H54 (cell line): ENCODE measurements at regions not wholly inside any gene's neighbourhood (a gene's known extent, or its start where the extent isn't known, plus 50 kb on each side); places are given as distances from the start of the nearest gene placed in this dataset.

Experiments
- DNase-seq: peaks from one replicate; pipeline ENCODE4 v3.0.0; 2011; ENCODE audit warnings: low spot score, mixed read lengths; ENCODE audit not compliant: insufficient read length
- FAIRE-seq: peaks from 3 replicates; lab custom pipeline; 2011; peaks lifted over from hg19 to GRCh38; lab: Jason Lieb, UNC
- POLR2A ChIP-seq: IDR thresholded peaks from 2 replicates; pipeline ENCODE4 v1.6.1; 2011; ENCODE audit warnings: low read depth, mild to moderate bottlenecking, low read length

DNA sequence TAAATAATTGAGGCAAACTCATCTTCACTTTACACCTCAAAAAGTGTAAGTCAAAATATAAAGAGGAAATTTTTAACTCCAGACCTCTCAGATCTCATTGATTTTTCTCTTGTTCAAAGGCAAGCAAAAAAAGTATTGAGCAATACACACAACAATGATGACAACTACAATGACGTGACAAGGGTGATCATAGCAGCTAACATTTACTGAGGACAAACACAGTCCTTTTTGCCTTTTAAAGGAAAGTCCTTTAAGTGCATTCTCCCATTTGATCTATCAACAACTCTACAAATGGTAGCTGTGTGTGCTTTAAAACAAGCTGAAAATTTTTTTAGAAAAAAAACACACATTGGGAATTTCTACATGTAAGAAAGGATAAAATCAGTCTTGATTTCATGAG is 123.5 kb upstream of the CTAGE1 start:
- no peak for TF ChIP-seq POLR2A
- FAIRE-seq (no peak), DNase-seq (no peak)

DNA sequence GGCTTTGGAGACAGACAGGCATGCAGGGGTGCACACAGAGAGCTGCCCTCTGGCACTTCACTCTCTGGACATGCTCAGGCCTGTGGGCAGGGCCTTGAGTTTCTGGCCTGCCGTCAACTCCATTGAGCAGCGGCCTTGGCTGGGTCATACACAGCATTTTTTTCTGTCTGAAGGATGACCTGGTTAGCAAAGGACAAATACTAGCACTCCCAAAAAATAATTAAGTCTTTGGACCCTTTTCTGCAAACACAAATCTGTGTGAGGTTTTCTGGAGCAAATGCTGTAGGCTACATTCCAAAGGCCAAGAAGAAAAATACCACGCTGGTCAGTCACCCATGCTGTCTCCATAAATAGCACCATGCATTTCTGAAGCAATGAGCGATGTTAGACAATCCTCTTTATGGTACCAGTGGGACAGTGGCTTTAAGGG is 124.7 kb upstream of the CTAGE1 start:
- FAIRE-seq (no peak), DNase-seq (no peak)
- TF ChIP-seq POLR2A = no peak

DNA sequence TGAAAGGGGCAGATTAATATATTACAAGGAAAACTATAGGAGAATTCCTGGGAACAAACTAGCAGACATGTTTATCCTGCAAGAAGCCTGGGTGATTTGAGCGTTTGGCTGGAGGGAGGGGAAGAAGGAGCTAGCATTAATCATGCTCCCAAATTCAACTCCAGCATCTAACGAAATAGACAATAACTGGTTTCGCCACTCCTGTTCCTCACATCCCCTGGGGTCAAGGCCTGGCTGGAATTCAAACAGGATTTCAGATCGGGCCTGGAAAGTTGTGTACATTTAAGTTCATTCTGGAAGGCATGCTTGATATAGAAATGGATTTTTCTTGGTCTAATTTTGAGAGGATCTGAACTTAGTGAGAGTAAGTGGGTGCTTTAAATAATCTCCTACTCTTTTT is 126.1 kb upstream of the CTAGE1 start:
- TF ChIP-seq POLR2A = no peak
- no peak for FAIRE-seq
- no peak for DNase-seq

DNA sequence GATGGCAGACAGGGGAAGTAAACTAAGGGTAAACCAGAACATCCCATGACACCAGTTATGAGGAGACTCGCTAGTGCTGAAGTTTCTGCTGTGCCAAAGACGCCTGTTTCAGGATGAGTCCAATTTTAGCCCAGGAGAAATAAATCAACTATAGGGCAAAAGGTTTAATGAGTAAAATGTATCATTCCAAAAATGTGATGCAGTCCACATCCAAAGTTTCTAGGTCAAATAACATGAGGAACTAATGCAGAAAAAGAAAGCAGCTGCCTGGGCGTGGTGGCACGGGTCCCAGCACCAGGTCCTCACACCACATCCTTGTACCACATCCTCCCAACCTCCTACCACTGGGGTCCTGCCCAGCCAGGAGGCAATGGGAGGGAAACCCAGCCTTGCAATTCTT is 126.9 kb upstream of the CTAGE1 start:
- FAIRE-seq (no peak), DNase-seq (no peak)
- no peak for TF ChIP-seq POLR2A

DNA sequence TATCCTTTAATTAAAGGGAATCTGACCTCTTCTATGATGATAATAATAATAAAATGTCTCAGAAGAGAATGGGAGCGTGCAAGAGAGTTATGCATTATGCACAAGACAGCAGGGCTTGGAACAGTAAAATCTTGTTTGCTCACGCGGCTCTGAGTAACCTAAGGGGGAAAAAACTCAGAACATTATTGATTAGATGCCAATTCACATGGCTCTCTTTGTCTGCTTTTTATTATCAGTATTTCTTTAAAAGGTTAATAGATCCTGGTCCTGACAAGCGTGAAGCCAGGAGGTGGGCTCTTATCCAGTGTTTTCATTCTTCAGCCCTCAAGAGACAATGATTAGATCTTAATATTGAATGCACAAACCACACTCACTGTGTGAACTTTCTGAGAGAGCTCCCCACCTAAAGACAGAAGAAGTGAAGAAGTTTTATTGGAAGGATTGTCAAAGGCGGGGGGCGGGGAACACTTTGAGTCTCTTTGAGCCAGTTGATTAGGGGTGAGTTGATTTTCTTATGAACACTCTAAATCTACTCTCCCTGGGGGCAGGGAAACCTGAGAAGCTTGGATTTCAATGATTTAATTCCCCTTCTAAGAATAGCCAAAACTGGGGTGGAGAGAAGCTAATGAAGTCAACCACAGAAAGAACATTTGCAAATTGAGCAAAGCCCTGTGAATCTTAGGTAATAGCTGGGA is 127.5 kb upstream of the CTAGE1 start:
- no peak for TF ChIP-seq POLR2A
- DNase-seq = no peak
- no peak for FAIRE-seq

DNA sequence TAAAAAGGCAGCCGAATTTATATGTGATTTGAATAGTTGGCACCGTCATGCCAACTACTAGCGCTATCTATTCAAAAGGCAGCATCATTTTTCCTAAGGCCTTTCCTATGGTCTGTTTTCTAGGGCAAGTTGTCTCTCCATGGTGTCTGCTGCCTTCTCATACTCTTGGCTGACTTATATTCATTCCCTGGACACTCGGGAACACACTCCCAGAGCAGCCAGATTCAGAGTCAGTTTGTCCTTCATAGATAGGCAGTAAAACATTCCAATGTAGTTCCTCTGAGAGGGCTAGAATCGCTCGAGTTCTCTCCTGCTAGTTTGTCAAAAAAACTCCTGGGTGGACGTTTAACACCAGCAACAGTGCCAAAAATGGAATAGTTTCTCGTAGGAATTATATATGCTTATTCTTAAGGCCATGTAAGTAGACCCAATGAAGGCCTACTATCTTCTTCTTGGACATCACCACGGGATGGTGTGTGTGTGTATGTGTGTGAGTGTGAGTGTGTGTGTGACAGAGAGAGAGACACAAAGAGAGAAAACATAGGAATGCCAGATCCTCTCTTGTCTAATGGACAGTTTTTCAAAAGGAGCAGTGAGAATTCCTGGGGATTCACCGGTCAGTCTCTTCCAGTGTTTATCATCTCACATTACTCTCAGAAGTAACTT is 129.3 kb upstream of the CTAGE1 start:
- FAIRE-seq (no peak), DNase-seq (no peak)
- TF ChIP-seq POLR2A = no peak

DNA sequence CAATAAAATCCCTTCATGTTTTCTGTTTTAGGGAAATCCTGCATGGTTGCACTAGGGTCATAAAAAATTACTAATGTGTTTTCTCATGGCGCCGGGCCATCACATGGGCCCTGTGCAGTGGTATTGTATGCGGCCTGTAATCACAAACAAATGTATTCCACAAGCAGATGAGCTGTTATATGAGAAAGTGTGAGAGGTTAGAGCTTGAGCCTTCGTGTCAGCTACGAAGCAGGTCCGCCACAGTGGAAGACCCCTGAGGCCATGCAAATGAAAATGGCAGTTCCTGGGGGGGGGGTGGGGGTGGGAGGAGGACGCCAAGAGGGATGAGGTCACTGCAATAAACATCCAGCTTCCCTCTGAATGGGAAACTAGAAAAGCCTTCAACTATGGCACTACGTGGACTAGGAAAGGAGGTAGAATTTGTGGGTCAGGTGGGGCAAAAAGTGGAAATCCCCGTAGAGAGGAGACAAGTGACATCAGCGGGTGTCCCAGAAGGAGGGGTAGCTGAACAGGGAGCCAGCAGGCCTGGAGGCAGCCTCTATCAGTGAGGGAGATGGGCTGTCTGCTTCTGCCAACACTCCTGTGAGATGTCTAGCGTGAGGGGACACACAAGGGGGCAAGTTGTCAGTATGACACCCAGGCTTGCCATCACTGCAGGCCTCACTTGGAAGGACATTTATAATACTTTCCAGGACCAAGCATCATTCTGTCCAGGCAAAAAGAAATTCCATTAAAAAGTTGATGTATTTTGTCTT is 130.3 kb upstream of the CTAGE1 start:
- TF ChIP-seq POLR2A = no peak

DNA sequence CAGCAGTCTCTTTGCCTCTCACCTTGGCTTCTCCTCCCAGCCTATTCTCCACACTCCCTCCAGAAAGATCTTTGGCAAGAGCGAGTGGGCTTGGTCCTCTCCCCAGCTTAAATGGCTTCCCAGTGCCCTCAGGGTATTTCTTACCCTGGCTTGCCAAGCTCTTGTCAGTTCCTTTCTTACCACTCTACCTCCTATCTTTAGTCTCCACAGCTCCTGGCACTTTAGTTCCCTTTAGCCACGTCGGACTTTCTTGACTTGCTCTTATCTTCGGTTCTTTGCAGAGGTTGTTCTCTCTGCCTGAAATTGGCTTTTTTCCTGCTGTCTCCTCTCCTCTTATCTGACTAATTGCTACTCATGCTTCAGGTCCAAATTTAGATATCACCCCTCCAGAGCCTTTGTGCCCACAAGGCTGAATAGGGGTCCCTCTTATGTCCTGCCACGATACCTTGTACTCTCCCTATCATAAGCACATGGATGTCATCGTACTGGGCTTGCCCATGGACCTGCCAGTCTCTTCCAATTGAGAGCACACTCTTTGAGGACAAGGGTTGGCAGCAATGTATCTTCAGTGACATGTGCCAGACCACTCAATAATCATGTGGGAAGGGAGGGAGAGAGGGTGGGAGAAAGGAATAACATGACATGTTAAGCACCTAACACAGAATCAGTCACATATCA is 131.7 kb upstream of the CTAGE1 start:
- no peak for TF ChIP-seq POLR2A
- DNase-seq (no peak), FAIRE-seq (no peak)

More for the DNA sequence above, 130.3 kb upstream of the CTAGE1 start:
- FAIRE-seq (no peak), DNase-seq (no peak)

DNA sequence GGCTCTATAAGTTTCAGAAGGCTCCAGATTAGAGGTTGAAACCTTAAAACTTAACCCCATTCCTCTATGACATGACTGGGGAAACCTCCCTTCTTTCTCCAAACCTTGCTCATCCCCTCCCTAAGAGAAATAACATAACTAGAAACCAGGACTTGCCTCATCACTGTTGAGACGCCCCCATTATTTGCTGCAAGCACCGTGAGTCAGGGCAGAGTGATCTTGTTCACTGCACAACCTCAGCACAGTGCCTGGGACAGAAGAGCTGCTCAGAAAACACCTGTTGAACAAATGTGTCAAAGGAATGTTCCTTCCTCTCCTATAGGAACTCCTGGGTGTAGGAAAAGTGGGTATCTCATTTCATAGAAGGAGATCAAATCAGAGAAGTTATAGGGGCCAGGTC is 132.7 kb upstream of the CTAGE1 start:
- no peak for TF ChIP-seq POLR2A
- no peak for FAIRE-seq

DNA sequence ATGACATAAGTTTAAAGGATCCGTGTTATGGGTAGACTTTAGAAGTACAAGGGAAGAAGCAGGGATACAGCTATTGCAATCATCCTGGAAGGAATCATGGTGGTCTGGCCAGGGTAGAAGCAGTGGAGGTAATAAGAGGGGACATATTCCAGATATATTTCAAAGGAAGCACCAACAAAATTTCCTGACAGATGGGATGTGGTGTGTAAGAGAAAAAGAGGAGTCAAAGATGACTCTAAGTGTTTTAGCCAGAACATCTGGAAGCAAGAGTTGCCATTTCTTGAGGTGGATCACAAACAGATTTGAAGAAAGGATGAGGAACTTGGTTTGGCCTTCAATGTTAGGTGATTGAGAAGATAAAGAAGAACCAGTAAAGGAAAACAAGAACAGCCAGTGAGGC is 133.1 kb upstream of the CTAGE1 start:
- DNase-seq (no peak), FAIRE-seq (no peak)
- no peak for TF ChIP-seq POLR2A

More for the DNA sequence above, 132.7 kb upstream of the CTAGE1 start:
- no peak for DNase-seq

DNA sequence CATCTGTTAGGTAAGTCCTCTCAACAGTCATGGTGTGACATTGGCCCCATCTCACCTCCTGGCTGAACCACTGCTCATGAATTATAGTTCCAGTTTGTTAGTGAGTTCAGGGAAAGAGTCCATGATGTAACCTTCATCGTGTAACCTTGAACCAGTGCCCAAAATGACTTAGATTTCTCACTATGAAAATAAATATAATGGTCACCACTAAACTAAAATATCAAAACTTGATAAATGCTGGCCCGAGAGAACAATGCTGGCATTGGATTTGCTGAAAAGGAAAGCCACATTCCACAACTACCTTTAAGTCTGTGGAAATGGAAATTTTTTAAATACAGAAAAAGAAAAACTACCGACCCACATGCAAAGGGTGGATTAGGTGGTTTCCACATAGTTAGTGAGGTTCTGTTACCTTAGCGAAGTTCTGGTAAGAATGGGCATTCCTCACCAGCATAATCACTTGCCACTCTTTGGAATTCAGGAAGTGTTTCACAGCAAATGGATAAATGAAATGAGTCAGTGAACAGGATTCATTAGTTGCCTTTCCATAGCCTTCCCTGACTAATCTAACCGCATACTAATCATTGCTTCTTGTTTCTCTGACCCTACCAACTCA is 133.9 kb upstream of the CTAGE1 start:
- TF ChIP-seq POLR2A = no peak
- DNase-seq = peak; percentile 21
- peak; percentile 72 for FAIRE-seq

DNA sequence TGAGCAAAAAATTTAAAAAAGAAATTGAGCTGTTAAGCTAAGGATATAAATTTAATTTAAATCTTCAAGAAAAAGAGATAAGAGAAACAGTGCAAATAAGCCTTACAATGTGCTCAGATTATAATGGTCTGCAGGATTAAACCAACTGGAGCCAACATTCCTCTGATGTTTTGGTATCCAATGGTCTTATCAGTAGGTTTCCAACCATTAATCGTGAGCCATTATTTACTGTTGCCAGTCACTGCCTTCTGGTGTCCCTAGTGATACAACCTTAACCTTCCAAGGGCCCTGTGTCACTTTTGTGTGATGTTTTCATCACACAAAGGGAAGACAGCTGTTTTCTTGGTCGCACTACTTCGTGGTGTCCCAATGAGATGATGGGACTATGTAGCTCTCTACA is 134.5 kb upstream of the CTAGE1 start:
- no peak for FAIRE-seq
- TF ChIP-seq POLR2A = no peak

DNA sequence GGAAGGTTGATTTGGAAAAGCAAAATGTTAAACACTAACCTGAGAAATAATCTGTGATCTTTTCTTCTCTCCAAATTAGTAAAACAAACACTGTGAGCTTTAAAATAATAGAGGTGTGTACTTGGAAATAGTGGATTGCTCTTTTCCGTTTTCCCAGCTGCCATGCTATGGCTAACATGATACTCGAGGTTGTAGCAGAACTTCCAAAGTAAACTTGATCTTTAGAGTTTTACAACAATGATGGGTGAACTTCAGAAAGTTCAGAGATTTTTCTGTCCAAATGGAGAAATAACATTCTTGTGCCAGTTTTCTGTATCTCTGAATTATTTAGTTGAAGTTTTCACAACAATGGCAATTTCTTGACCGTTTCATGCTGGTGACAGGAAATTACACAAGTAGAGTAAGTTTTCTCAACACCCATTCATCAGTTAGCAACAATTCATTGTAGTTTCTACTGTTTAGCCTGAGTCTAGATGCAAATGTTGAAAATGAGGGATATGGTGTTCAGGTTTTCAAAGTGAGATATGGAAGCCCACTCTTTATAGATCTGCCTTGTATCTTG is 135.3 kb upstream of the CTAGE1 start:
- DNase-seq (no peak), FAIRE-seq (no peak)
- no peak for TF ChIP-seq POLR2A

More for the DNA sequence above, 134.5 kb upstream of the CTAGE1 start:
- no peak for DNase-seq
